ENCODE measurements at regions not wholly inside any gene's neighbourhood (a gene's known extent, or its start where the extent isn't known, plus 50 kb on each side); places are given as distances from the start of the nearest gene placed in this dataset.

GRCh38 chr18:51639541-51639940, 442.1 kb upstream of the MEX3C start:
- TF ChIP-seq CTCF (IDR thresholded peaks at IDR 0.05; ENCODE audit: insufficient read depth, low read length) (no peak), REST (IDR thresholded peaks at IDR 0.05; ENCODE audit: insufficient replicate concordance, low read depth) (no peak), POLR2AphosphoS5 (IDR thresholded peaks at IDR 0.05; ENCODE audit: low read depth) (no peak)

All from HL-60 (cell line).